ENCODE measurements at regions not wholly inside any gene's neighbourhood (a gene's known extent, or its start where the extent isn't known, plus 50 kb on each side); places are given as distances from the start of the nearest gene placed in this dataset.
"Not testable (repeated sequence)": the region's sequence is repeated elsewhere in the genome, so short reads cannot be mapped to it uniquely, and the experiment has no call there.

DNA sequence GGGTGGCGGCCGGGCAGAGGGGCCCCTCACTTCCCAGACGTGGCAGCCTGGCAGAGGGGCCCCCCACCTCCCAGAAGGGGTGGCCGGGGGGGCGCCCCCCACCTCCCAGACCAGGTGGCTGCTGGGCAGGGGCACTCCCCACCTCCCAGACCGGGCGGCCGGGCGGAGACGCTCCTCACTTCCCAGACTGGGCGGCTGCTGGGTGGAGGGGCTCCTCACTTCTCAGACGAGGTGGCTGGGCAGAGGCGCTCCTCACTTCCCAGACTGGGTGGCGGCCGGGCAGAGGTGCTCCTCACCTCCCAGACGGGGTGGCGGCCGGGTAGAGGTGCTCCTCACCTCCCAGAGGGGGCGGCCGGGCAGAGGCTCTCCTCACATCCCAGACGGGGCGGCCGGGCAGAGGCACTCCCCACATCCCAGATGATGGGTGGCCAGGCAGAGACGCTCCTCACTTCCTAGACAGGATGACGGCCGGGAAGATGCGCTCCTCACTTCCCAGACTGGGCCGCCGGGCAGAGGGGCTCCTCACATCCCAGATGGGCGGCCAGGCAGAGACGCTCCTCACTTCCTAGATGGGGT lies 303.2 kb upstream of the DIPK2B start:
- not testable (repeated sequence) for DNase-seq (ENCODE audit: low read depth in 2 of 2)

GRCh38 chrX:45502396-45502795 lies 301.7 kb upstream of the DIPK2B start:
- DNase-seq (ENCODE audit: low read depth in 2 of 2), result no peak

DNA sequence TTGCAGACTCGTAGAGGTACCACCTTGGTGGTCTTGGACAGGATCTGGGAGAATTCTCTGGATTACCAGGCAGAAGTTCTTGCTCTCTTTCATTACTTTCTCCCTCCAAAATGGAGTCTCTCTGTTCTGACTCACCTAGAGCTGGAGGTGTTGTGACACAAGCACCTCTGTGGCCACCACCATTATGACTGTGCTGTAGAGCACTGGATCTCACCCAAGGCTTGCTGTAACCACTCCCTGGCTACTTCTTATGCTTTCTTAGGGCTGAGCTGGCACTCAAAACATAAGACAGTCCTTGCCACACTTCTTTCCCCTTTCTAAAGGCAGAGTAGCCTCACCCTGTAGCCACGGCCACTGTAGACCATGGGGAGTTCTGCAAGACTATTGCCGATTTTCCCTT lies 296.6 kb upstream of the DIPK2B start:
- DNase-seq (ENCODE audit: low read depth in 2 of 2), result peak in 1 of 2 donors; percentile 4

DNA sequence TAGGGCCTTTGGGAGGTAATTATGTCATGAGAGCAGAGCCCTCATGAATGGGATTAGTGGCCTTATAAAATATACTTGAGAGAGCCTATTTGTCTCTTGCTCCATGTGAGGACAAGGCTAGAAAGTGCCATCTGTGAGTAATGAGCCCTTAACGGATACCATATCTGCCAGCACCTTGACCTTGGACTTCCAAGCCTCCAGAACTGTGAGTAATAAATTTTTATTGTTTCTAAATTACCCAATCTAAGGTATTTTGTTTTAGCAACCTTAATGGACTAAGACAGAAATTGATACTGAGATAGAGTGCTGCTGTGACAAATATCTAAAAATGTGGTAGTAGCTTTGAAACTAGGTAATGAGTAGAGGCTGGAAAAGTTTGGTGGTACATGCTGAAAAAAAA lies 285.0 kb upstream of the DIPK2B start:
- DNase-seq (ENCODE audit: low read depth in 2 of 2), result no peak

GRCh38 chrX:45479835-45480422 lies 279.3 kb upstream of the DIPK2B start:
- no peak for DNase-seq (ENCODE audit: low read depth in 2 of 2)

GRCh38 chrX:45479196-45479834 lies 278.6 kb upstream of the DIPK2B start:
- no peak for DNase-seq (ENCODE audit: low read depth in 2 of 2)

DNA sequence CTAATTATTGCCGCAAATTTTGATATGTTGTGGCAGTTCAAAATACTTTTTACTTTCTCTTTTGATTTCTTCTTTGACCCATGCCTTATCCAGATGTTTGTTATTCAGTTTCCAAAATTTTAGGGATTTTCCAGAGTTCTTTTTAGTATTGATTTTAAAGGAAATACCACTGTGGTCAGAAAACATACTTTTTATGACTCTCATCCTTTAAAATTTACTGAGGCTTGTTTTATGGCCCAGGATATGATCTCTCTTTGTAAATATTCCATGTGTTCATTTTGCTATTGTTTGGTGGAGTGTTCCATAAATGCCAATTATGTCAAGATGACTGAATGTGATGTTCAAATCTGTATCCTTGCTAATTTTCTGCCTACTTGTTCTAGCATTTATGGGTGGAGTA lies 272.3 kb upstream of the DIPK2B start:
- no peak for DNase-seq (ENCODE audit: low read depth in 2 of 2)

GRCh38 chrX:45467537-45467936 lies 266.9 kb upstream of the DIPK2B start:
- DNase-seq (ENCODE audit: low read depth in 2 of 2), result not testable (repeated sequence)

DNA sequence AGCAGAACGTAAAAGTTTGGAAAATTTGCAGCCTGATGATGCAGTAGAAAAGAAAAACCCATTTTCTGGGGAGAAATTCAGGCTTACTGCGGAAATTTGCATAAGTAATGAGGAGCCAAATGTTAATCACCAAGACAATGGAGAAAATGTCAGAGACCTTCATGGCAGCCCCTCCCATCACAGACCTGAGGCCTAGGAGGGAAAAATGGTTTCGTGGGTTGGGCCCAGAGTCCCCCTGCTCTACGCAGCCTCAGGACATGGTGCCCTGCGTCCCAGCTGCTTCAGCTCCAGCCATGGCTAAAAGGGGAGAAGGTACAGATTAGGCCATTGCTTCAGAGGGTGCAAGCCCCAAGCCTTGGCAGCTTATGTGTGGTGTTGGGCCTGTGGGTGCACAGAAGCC lies 255.1 kb upstream of the DIPK2B start:
- not testable (repeated sequence) for DNase-seq (ENCODE audit: low read depth in 2 of 2)

- no peak for DNase-seq (ENCODE audit: low read depth in 2 of 2)
Observed at GRCh38 chrX:45454290-45454689, 253.6 kb upstream of the DIPK2B start.

GRCh38 chrX:45449982-45450381 lies 249.3 kb upstream of the DIPK2B start:
- DNase-seq (ENCODE audit: low read depth in 2 of 2), result no peak

DNA sequence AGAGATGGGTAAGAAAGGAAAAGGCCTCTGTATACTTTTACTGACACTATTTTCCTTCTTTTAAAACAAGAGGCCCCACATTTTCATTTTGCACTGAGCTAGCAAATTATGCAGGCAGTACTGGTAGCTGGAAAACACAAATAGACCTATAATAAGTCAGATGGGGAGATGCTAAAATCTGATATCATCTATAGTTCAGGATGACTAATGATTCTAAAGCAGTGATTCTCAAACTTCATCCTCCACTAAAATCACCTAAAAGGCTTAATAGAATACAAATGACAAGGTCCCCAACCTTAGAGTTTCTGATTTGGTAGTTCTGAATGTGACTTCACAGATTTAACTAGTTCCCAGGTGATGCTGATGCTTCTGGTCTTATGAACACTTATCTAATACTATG lies 247.3 kb upstream of the DIPK2B start:
- DNase-seq (ENCODE audit: low read depth in 2 of 2), result no peak

- no peak for DNase-seq (ENCODE audit: low read depth in 2 of 2)
Observed at GRCh38 chrX:45447331-45447730, 246.7 kb upstream of the DIPK2B start.

GRCh38 chrX:45445745-45446412 lies 245.2 kb upstream of the DIPK2B start:
- DNase-seq (ENCODE audit: low read depth in 2 of 2), result no peak

- DNase-seq (ENCODE audit: low read depth in 2 of 2), result no peak
Observed at GRCh38 chrX:45437186-45437585, 236.5 kb upstream of the DIPK2B start.

GRCh38 chrX:45435481-45435880 lies 234.8 kb upstream of the DIPK2B start:
- no peak for DNase-seq (ENCODE audit: low read depth in 2 of 2)

- DNase-seq (ENCODE audit: low read depth in 2 of 2), result no peak
Observed at GRCh38 chrX:45434231-45434630, 233.6 kb upstream of the DIPK2B start.

DNA sequence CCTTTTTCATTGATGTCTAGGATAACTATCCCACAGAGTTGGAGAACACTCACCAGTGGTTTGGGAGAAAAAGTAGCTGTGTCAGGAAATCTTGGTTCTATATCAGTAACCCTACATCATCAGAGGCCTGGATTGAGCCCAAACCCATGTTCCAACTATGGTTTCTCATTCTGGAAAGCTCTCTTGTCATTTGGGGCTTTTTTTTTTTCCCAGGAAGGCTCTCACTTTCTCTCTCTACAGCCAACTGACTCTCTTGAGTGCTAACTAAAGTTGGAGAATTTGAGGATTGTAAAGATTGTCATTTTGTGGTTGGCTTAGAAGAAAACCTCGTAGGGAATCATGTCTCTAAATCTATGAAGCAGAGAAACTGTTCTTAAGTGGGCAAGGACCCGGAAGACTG lies 228.2 kb upstream of the DIPK2B start:
- no peak for DNase-seq (ENCODE audit: low read depth in 2 of 2)

DNA sequence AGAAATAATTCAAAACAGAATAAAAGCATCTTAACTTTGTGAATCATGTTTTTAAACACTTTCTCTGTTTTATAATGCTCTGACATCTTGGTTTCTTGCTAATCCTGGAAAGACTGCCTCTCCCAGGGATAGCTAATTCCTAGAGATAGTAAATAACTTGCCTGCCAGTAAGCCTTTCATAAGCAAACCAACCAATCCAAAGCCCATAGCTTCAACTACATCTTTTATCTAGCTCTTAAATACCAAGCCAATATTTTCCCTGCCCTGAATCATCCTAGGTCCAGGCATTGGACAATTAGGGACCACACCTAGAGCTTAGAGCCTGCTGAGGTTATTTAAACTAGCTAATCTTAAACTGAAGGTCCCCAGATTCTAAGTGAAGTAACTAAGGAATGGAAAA lies 223.7 kb upstream of the DIPK2B start:
- no peak for DNase-seq (ENCODE audit: low read depth in 2 of 2)

GRCh38 chrX:45422216-45422925 lies 221.7 kb upstream of the DIPK2B start:
- no peak for DNase-seq (ENCODE audit: low read depth in 2 of 2)

- no peak for DNase-seq (ENCODE audit: low read depth in 2 of 2)
Observed at GRCh38 chrX:45421806-45422205, 221.1 kb upstream of the DIPK2B start.

GRCh38 chrX:45404206-45404605 lies 203.5 kb upstream of the DIPK2B start:
- DNase-seq (ENCODE audit: low read depth in 2 of 2), result no peak

Measured in stimulated activated CD4-positive, alpha-beta T cell treated with anti-CD3 and anti-CD28 coated beads, Interleukin-15, amount 100 ng/mL, for 48 hours (primary cell).